Natural killer cell (primary cell): ENCODE measurements at regions not wholly inside any gene's neighbourhood (a gene's known extent, or its start where the extent isn't known, plus 50 kb on each side); places are given as distances from the start of the nearest gene placed in this dataset.

ENCODE experiments used
- ATAC-seq, 3 donors: fragments of 150-1000 bp in 2 of 3; fragments of 200-7000 bp in 1 of 3; cut with Tn5 transposase; 1 replicate in 1 of 3; 2 replicates in 2 of 3; pipeline ENCODE4 v1.10.0; 2021; ENCODE audit warnings: mild to moderate bottlenecking in 2 of 3, moderate library complexity in 2 of 3
- DNase-seq, 2 donors: peaks; one replicate each; pipeline versions ENCODE4 v3.0.0 to v3.0.0-alpha.2; 2013 to 2021; ENCODE audit warnings: mixed read lengths in 1 of 2
- H3K27ac ChIP-seq: one replicate; pipeline ENCODE4 v1.5.1; 2013; ENCODE audit warnings: mild to moderate bottlenecking, low read length
- H3K27me3 ChIP-seq: one replicate; pipeline ENCODE4 v1.6.1; 2013; ENCODE audit warnings: low read length; ENCODE audit not compliant: control insufficient read depth, insufficient read depth
- H3K36me3 ChIP-seq: one replicate; pipeline ENCODE4 v1.6.1; 2013; ENCODE audit warnings: low read length; ENCODE audit not compliant: control insufficient read depth, insufficient read depth
- H3K4me1 ChIP-seq: one replicate; pipeline ENCODE4 v1.6.1; 2013; ENCODE audit warnings: low read length; ENCODE audit not compliant: control insufficient read depth, insufficient read depth
- H3K4me3 ChIP-seq: one replicate; pipeline ENCODE4 v1.5.1; 2013; ENCODE audit warnings: low read length
- H3K9me3 ChIP-seq: one replicate; pipeline ENCODE4 v1.6.1; 2013; ENCODE audit warnings: low read length; ENCODE audit not compliant: control insufficient read depth, insufficient read depth
- H3K27ac Mint-ChIP-seq, 2 donors: one replicate each; pipeline ENCODE4 v1.8.0; 2022; ENCODE audit warnings: mild to moderate bottlenecking in 2 of 2, mixed read lengths in 2 of 2, moderate library complexity in 1 of 2
- H3K27me3 Mint-ChIP-seq, 2 donors: one replicate each; pipeline ENCODE4 v1.8.0; 2022; ENCODE audit warnings: low read depth in 2 of 2, mixed read lengths in 2 of 2
- H3K36me3 Mint-ChIP-seq: one replicate; pipeline ENCODE4 v1.8.0; 2022; ENCODE audit warnings: mixed read lengths
- H3K4me1 Mint-ChIP-seq, 2 donors: one replicate each; pipeline ENCODE4 v1.8.0; 2022; ENCODE audit warnings: mixed read lengths in 2 of 2
- H3K4me3 Mint-ChIP-seq: one replicate; pipeline ENCODE4 v1.8.0; 2022; ENCODE audit warnings: mild to moderate bottlenecking, moderate library complexity, mixed read lengths
- H3K9me3 Mint-ChIP-seq, 2 donors: one replicate each; pipeline ENCODE4 v1.8.0; 2022; ENCODE audit warnings: mixed read lengths in 2 of 2
- CTCF ChIP-seq: fragments of 200-600 bp; IDR thresholded peaks from one replicate; pipeline ENCODE4 v1.8.0; 2022; ENCODE audit warnings: antibody characterized with exemption
- WGBS: methylation state at CpG from one replicate; pipeline ENCODE4 v1.1.7; 2013; ENCODE audit warnings: missing lambda C conversion rate; ENCODE audit not compliant: insufficient coverage; 5-methylcytosine and 5-hydroxymethylcytosine counted together
- intact Hi-C: fragments of 100-400 bp; cut with micrococcal nuclease; formaldehyde crosslinking; loops from one replicate; pipeline ENCODE4 v1.14.2; 2022

GRCh38 chr3:117898722-117899522 lies 1135.7 kb downstream of the IGSF11 start:
- Histone ChIP-seq H3K27me3 (no peaks in the 10 kb centered on the region), H3K36me3 (no peaks in the 10 kb centered on the region), H3K27ac (no peak overlapping the region), H3K4me3 (no peak overlapping the region), H3K9me3 (peaks cover 2% of the 10 kb centered on the region), H3K4me1 (no peaks in the 10 kb centered on the region)
- H3K4me1 Mint-ChIP-seq, result no peaks in the 10 kb centered on the region
- H3K9me3 Mint-ChIP-seq, result peaks cover 21 to 29% of the 10 kb centered on the region in 2 donors
- H3K27ac Mint-ChIP-seq, result no peak overlapping the region
- no peak overlapping the region for H3K4me3 Mint-ChIP-seq
- H3K36me3 Mint-ChIP-seq, result no peaks in the 10 kb centered on the region
- 76% methylated on average over 3 of the region's 6 CpGs for WGBS
- ATAC-seq (no peak), DNase-seq (no peak)
- intact Hi-C loops, result no loop called here
- TF ChIP-seq CTCF, result no peak
- no peaks in the 10 kb centered on the region for H3K27me3 Mint-ChIP-seq

- DNase-seq, result no peak
- TF ChIP-seq CTCF, result no peak
- Mint-ChIP-seq H3K27ac (no peak overlapping the region), H3K4me3 (no peak overlapping the region), H3K36me3 (no peaks in the 10 kb centered on the region), H3K9me3 (peaks cover 13 to 22% of the 10 kb centered on the region in 2 donors), H3K27me3 (no peaks in the 10 kb centered on the region), H3K4me1 (no peaks in the 10 kb centered on the region)
- Histone ChIP-seq H3K27ac (no peak overlapping the region), H3K27me3 (no peaks in the 10 kb centered on the region), H3K36me3 (no peaks in the 10 kb centered on the region), H3K9me3 (peaks cover 2% of the 10 kb centered on the region), H3K4me1 (no peaks in the 10 kb centered on the region), H3K4me3 (no peak overlapping the region)
- ATAC-seq, result no peak
- intact Hi-C loops, result no loop called here
These were observed 1131.4 kb downstream of the IGSF11 start for GRCh38 chr3:117903226-117903625.

GRCh38 chr3:117910820-117911521 lies 1123.7 kb downstream of the IGSF11 start:
- intact Hi-C loops, result no loop called here
- Mint-ChIP-seq H3K9me3 (peaks cover 7 to 8% of the 10 kb centered on the region in 2 donors), H3K27ac (no peak overlapping the region), H3K27me3 (no peaks in the 10 kb centered on the region), H3K36me3 (no peaks in the 10 kb centered on the region), H3K4me3 (no peak overlapping the region), H3K4me1 (no peaks in the 10 kb centered on the region)
- ATAC-seq (no peak), DNase-seq (no peak)
- Histone ChIP-seq H3K27me3 (no peaks in the 10 kb centered on the region), H3K4me1 (no peaks in the 10 kb centered on the region), H3K9me3 (no peaks in the 10 kb centered on the region), H3K4me3 (no peak overlapping the region), H3K36me3 (no peaks in the 10 kb centered on the region), H3K27ac (no peak overlapping the region)
- WGBS, result 89% methylated on average over 3 of the region's 3 CpGs
- TF ChIP-seq CTCF, result no peak
